ENCODE measurements at regions not wholly inside any gene's neighbourhood (a gene's known extent, or its start where the extent isn't known, plus 50 kb on each side); places are given as distances from the start of the nearest gene placed in this dataset.

DNA sequence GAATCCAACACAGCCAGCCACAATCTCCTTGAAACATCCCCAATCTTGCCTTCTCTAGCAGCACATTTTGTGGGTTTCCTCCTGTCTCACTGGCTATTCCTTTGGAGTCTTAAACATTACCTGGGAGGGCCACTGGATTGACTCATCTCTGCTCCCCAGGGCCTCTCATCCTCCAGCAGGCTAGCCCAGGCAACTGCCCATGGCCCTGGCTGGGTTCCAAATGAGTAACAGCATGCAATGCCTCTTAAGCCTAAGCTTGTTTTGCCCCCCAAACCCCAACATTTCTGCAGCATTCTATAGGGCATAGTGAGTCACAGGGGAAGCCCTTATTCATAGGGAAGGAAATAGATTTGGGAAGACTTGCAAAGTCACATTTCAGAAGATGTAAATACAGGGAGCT is 204.9 kb downstream of the FOXA2 start:
- H3K4me1 ChIP-seq (ENCODE audit: control insufficient read depth, extremely low read depth, insufficient read depth, low read length) = peaks cover 81% of the 10 kb centered on the region
- H3K9ac ChIP-seq (ENCODE audit: control insufficient read depth, extremely low read depth, insufficient read depth, low read length) = peak overlapping the region; percentile 16
- no peaks in the 10 kb centered on the region for H4K20me1 ChIP-seq (ENCODE audit: control insufficient read depth, extremely low read depth, insufficient read depth, low read length)
- no peaks in the 10 kb centered on the region for H3K79me2 ChIP-seq (ENCODE audit: control insufficient read depth, insufficient read depth, low read length)
- FAIRE-seq (peak; percentile 99), DNase-seq (ENCODE audit: low read depth, low spot score) (peak; percentile 100)
- H3K4me2 ChIP-seq (ENCODE audit: control insufficient read depth, extremely low read depth, insufficient read depth, low read depth, low read length) = peak overlapping the region; percentile 60
- H3K9me3 ChIP-seq (ENCODE audit: control insufficient read depth, low read depth, low read length) = no peaks in the 10 kb centered on the region
- no peak overlapping the region for H2AFZ ChIP-seq (ENCODE audit: control insufficient read depth, low read length)
- H3K27ac ChIP-seq (ENCODE audit: control insufficient read depth, insufficient read depth, low read length) = peak overlapping the region; percentile 86
- H3K36me3 ChIP-seq (ENCODE audit: control insufficient read depth in 2 of 2, extremely low read depth in 1 of 2, insufficient read depth in 2 of 2, low read length in 2 of 2) = no peaks in the 10 kb centered on the region
- no peak for TF ChIP-seq EZH2 (IDR thresholded peaks at IDR 0.05; ENCODE audit: low read length)
- H3K4me3 ChIP-seq (ENCODE audit: control insufficient read depth in 2 of 3, extremely low read depth in 1 of 3, insufficient read depth in 2 of 3, low read depth in 1 of 3, low read length in 3 of 3) = no peak overlapping the region
- no peaks in the 10 kb centered on the region for H3K27me3 ChIP-seq (ENCODE audit: control insufficient read depth, extremely low read depth, insufficient read depth, low read length)
- dilution Hi-C loops (cut with MboI; ENCODE audit: extremely low pct_ligation_motif_present, low sequenced_read_pairs) = no loop called here
- no peaks in the 10 kb centered on the region for H3K9me1 ChIP-seq (ENCODE audit: control insufficient read depth, extremely low read depth, insufficient read depth, low read length)

DNA sequence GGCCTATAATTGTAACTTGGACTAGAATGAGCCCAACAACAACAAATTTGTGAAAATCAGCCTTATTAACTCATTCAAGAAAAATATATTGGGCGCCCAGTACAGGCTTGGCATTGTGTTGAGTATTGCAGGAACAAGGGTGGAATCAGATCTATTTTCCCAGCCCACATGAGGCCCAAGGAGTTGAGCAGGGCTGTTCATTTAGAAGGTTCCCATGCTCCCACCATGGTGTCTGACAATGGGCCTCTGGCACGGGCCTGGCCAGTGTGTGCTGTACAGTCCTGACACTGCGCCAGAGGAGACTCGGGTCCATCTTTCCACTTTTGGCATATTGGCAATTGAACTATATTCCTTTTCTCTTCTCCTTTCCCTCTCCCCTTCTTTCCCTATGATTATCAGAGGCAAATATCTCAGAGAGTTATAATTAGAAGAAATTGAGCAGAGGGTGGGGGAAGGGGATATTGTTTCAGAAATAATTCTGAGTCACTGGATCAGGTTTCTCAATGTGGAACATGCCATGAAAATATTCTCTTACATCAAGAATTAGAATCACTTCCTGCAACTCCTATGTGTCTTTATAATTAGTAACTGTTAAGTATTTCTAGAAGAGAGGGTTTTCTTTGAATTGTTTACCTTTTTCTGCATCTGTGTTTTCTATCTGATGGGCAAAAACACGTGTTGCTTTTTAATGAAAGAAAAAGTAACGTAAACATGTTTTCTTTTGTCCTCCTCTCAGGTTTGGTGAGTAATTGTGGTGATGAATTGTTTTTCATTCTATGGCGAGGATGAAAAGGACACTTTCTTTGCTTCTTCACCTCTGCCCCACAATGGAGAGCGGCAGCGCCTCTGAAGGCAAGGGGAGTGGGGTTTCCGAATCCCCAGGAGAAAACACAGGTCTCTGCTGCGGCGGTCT is 209.4 kb downstream of the FOXA2 start:
- no peaks in the 10 kb centered on the region for H3K36me3 ChIP-seq (ENCODE audit: control insufficient read depth in 2 of 2, extremely low read depth in 1 of 2, insufficient read depth in 2 of 2, low read length in 2 of 2)
- DNase-seq (ENCODE audit: low read depth, low spot score) = no peak
- H3K4me2 ChIP-seq (ENCODE audit: control insufficient read depth, extremely low read depth, insufficient read depth, low read depth, low read length) = peak overlapping the region; percentile 61
- TF ChIP-seq, protein P1, sequence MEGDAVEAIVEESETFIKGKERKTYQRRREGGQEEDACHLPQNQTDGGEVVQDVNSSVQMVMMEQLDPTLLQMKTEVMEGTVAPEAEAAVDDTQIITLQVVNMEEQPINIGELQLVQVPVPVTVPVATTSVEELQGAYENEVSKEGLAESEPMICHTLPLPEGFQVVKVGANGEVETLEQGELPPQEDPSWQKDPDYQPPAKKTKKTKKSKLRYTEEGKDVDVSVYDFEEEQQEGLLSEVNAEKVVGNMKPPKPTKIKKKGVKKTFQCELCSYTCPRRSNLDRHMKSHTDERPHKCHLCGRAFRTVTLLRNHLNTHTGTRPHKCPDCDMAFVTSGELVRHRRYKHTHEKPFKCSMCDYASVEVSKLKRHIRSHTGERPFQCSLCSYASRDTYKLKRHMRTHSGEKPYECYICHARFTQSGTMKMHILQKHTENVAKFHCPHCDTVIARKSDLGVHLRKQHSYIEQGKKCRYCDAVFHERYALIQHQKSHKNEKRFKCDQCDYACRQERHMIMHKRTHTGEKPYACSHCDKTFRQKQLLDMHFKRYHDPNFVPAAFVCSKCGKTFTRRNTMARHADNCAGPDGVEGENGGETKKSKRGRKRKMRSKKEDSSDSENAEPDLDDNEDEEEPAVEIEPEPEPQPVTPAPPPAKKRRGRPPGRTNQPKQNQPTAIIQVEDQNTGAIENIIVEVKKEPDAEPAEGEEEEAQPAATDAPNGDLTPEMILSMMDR (optimal IDR thresholded peaks at IDR 0.05 in 1 of 3, IDR thresholded peaks at IDR 0.05 in 1 of 3, conservative IDR thresholded peaks at IDR 0.05 in 1 of 3; ENCODE audit: extremely low read depth in 1 of 3, insufficient read depth in 2 of 3, low read length in 3 of 3) = no peak
- TF ChIP-seq EZH2 (IDR thresholded peaks at IDR 0.05; ENCODE audit: low read length) = no peak
- H4K20me1 ChIP-seq (ENCODE audit: control insufficient read depth, extremely low read depth, insufficient read depth, low read length) = no peaks in the 10 kb centered on the region
- H3K9me3 ChIP-seq (ENCODE audit: control insufficient read depth, low read depth, low read length) = no peaks in the 10 kb centered on the region
- peaks cover 56% of the 10 kb centered on the region for H3K4me1 ChIP-seq (ENCODE audit: control insufficient read depth, extremely low read depth, insufficient read depth, low read length)
- no peaks in the 10 kb centered on the region for H3K9me1 ChIP-seq (ENCODE audit: control insufficient read depth, extremely low read depth, insufficient read depth, low read length)
- dilution Hi-C loops (cut with MboI; ENCODE audit: extremely low pct_ligation_motif_present, low sequenced_read_pairs) = no loop called here
- H3K4me3 ChIP-seq (ENCODE audit: control insufficient read depth in 2 of 3, extremely low read depth in 1 of 3, insufficient read depth in 2 of 3, low read depth in 1 of 3, low read length in 3 of 3) = no peak overlapping the region
- H2AFZ ChIP-seq (ENCODE audit: control insufficient read depth, low read length) = peak overlapping the region; percentile 31
- no peaks in the 10 kb centered on the region for H3K79me2 ChIP-seq (ENCODE audit: control insufficient read depth, insufficient read depth, low read length)
- FAIRE-seq = peak; percentile 89
- peak overlapping the region; percentile 52 for H3K9ac ChIP-seq (ENCODE audit: control insufficient read depth, extremely low read depth, insufficient read depth, low read length)
- H3K27ac ChIP-seq (ENCODE audit: control insufficient read depth, insufficient read depth, low read length) = peak overlapping the region; percentile 86
- H3K27me3 ChIP-seq (ENCODE audit: control insufficient read depth, extremely low read depth, insufficient read depth, low read length) = no peaks in the 10 kb centered on the region
